T-cell (primary cell): ENCODE measurements at regions not wholly inside any gene's neighbourhood (a gene's known extent, or its start where the extent isn't known, plus 50 kb on each side); places are given as distances from the start of the nearest gene placed in this dataset.

Experiments
- ATAC-seq, 4 experiments: fragments of 200-7000 bp in 3 of 4; fragments of 150-1000 bp in 1 of 4; cut with Tn5 transposase; replicated peaks in 1 of 4; 1 replicate in 3 of 4; 2 replicates in 1 of 4; pipeline ENCODE4 v1.10.0; 2021; ENCODE audit warnings: moderate library complexity in 3 of 4, mild to moderate bottlenecking in 2 of 4, moderate number of reproducible peaks in 1 of 4
- CTCF ChIA-PET, 2 donors: fragments of 300-600 bp; sonication (Branson Sonifier 250); formaldehyde crosslinking; loops; one replicate each; lab custom pipeline; 2022; ENCODE audit warnings: antibody characterized with exemption in 2 of 2; lab: Charles Lee
- POLR2A ChIA-PET, 2 donors: fragments of 300-600 bp; sonication (Branson Sonifier 250); formaldehyde crosslinking; loops; one replicate each; lab custom pipeline; 2022; ENCODE audit warnings: antibody characterized with exemption in 2 of 2; lab: Charles Lee
- DNase-seq, 35 experiments: peaks; one replicate each; pipeline versions ENCODE4 v3.0.0 to v3.0.0-alpha.2; 2013 to 2023
- H3K27ac ChIP-seq: one replicate; pipeline ENCODE4 v1.5.1; 2013; ENCODE audit warnings: low read length
- H3K27me3 ChIP-seq, 2 experiments: replicated peaks in 1 of 2; 1 replicate in 1 of 2; 2 replicates in 1 of 2; pipeline versions ENCODE4 v1.6.1 to v1.7.0; 2013; ENCODE audit warnings: low read length in 1 of 2, mixed read lengths in 1 of 2; ENCODE audit not compliant: control insufficient read depth in 2 of 2, insufficient read depth in 2 of 2; ENCODE audit errors: extremely low read depth in 1 of 2
- H3K36me3 ChIP-seq, 2 donors: 1 replicate in 1 of 2; 2 replicates in 1 of 2; pipeline versions ENCODE4 v1.6.1 to v1.7.0; 2013; ENCODE audit warnings: low read length in 1 of 2; ENCODE audit not compliant: control insufficient read depth in 2 of 2, insufficient read depth in 1 of 2; ENCODE audit errors: extremely low read depth in 1 of 2
- H3K4me1 ChIP-seq, 2 experiments: 1 replicate in 1 of 2; 2 replicates in 1 of 2; pipeline versions ENCODE4 v1.6.1 to v1.7.0; 2013; ENCODE audit warnings: low read length in 2 of 2, mixed read lengths in 1 of 2; ENCODE audit not compliant: insufficient read depth in 2 of 2, control insufficient read depth in 1 of 2; ENCODE audit errors: extremely low read depth in 1 of 2
- H3K4me3 ChIP-seq, 2 donors: 1 replicate in 1 of 2; 2 replicates in 1 of 2; pipeline versions ENCODE4 v1.5.1 to v1.7.0; 2013; ENCODE audit warnings: mild to moderate bottlenecking in 2 of 2, low read length in 1 of 2, moderate library complexity in 1 of 2; ENCODE audit not compliant: control insufficient read depth in 1 of 2; ENCODE audit errors: extremely low read depth in 1 of 2
- H3K9me3 ChIP-seq: 2 replicates; pipeline ENCODE4 v1.7.0; 2013
- H3K27ac Mint-ChIP-seq, 2 donors: one replicate each; pipeline ENCODE4 v1.8.0; 2020 to 2021; ENCODE audit warnings: mild to moderate bottlenecking in 2 of 2, mixed read lengths in 2 of 2
- H3K27me3 Mint-ChIP-seq, 2 donors: one replicate each; pipeline ENCODE4 v1.8.0; 2021 to 2022; ENCODE audit warnings: mixed read lengths in 2 of 2
- H3K36me3 Mint-ChIP-seq: one replicate; pipeline ENCODE4 v1.8.0; 2021; ENCODE audit warnings: mixed read lengths
- H3K4me1 Mint-ChIP-seq, 3 donors: one replicate each; pipeline ENCODE4 v1.8.0; 2020 to 2022; ENCODE audit warnings: mixed read lengths in 3 of 3, mild to moderate bottlenecking in 1 of 3
- H3K4me3 Mint-ChIP-seq, 3 donors: one replicate each; pipeline ENCODE4 v1.8.0; 2020 to 2022; ENCODE audit warnings: mild to moderate bottlenecking in 3 of 3, mixed read lengths in 3 of 3, moderate library complexity in 3 of 3
- H3K9me3 Mint-ChIP-seq, 3 donors: one replicate each; pipeline ENCODE4 v1.8.0; 2020 to 2022; ENCODE audit warnings: mixed read lengths in 3 of 3
- WGBS: methylation state at CpG from one replicate; pipeline ENCODE4 v1.1.5; 2013; ENCODE audit warnings: missing lambda C conversion rate; ENCODE audit not compliant: insufficient coverage; 5-methylcytosine and 5-hydroxymethylcytosine counted together

DNA sequence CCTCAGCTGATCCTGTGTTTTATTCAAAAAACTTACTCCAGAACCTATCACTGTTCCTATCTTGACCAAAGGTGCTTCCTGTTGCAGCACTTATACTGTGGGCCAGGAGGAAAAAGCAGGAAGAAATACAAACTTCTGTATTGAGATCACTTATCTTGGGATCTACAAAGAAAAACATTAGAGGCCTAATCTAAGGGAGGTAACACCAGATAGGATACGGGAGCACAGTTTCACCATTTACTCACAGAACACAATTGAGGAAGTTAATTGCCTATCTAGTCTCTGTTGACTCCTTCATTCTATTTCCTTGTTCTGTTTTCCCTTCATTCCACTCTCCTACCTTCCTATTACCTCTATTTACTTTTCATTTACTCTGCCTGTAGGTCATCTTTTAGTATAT is 287.2 kb upstream of the LINC00305 start:
- Histone ChIP-seq H3K9me3 (no peaks in the 10 kb centered on the region), H3K36me3 (no peaks in the 10 kb centered on the region), H3K27me3 (no peaks in the 10 kb centered on the region), H3K4me1 (no peaks in the 10 kb centered on the region), H3K4me3 (no peak overlapping the region), H3K27ac (no peak overlapping the region)
- H3K36me3 Mint-ChIP-seq, result no peaks in the 10 kb centered on the region
- ChIA-PET CTCF (no interaction called here), POLR2A (no interaction called here)
- H3K4me3 Mint-ChIP-seq, result no peak overlapping the region
- no peak for DNase-seq
- H3K27me3 Mint-ChIP-seq, result no peaks in the 10 kb centered on the region
- WGBS, result 57% methylated on average over 1 of the region's 1 CpG
- no peak overlapping the region for H3K27ac Mint-ChIP-seq
- H3K4me1 Mint-ChIP-seq, result no peaks in the 10 kb centered on the region
- no peak for ATAC-seq
- peaks cover 13 to 34% (median 23%) of the 10 kb centered on the region in 3 donors for H3K9me3 Mint-ChIP-seq

DNA sequence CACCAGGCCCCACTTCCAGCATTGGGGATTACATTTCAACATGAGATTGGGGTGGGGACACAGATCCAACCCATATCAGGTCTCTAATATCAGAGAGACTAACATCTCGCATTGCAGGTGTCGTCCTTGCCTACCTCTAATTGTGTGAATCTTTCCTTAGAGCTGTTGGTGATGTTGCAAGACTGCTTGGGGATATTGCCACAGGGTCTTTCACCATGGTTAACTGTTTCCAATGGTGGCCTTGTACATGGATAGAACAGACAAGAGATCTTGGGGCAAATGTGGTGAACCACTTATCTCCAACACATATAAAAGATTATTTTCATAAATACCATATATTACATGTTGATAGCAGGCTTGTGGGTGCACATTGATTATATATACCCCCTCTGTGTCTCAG is 270.3 kb upstream of the LINC00305 start:
- no peak overlapping the region for H3K27ac Mint-ChIP-seq
- no peaks in the 10 kb centered on the region for H3K4me1 Mint-ChIP-seq
- no CpG with 5 or more reads among the region's 2 CpGs for WGBS
- no peak for ATAC-seq
- Histone ChIP-seq H3K4me1 (no peaks in the 10 kb centered on the region), H3K27me3 (no peaks in the 10 kb centered on the region), H3K27ac (no peak overlapping the region), H3K36me3 (no peaks in the 10 kb centered on the region), H3K9me3 (no peaks in the 10 kb centered on the region), H3K4me3 (no peak overlapping the region)
- no peaks in the 10 kb centered on the region for H3K36me3 Mint-ChIP-seq
- CTCF ChIA-PET, result no interaction called here
- H3K9me3 Mint-ChIP-seq, result peaks cover 6 to 7% (median 6%) of the 10 kb centered on the region in 3 donors
- POLR2A ChIA-PET, result no interaction called here
- no peak overlapping the region for H3K4me3 Mint-ChIP-seq
- no peak for DNase-seq
- no peaks in the 10 kb centered on the region for H3K27me3 Mint-ChIP-seq

DNA sequence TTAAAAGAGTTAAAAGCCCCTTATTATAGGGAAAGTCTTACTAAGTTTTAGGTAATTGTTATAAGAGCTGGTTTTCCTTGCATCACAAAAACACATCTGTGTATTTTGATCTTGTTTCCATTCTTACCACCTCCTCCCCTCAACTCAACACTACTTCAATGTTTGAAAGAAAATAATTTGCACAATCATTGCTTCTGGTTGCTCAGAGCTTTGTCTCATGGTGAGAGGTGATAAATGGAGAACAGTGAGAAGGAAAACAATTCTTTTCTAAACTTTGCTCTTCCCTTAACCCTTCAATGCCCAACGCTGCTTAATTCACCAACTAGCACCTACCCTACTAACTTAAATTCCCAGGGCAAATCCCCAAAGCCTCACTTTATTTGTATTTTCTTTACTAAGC is 268.1 kb upstream of the LINC00305 start:
- WGBS, result no CpG with 5 or more reads among the region's 1 CpG

DNA sequence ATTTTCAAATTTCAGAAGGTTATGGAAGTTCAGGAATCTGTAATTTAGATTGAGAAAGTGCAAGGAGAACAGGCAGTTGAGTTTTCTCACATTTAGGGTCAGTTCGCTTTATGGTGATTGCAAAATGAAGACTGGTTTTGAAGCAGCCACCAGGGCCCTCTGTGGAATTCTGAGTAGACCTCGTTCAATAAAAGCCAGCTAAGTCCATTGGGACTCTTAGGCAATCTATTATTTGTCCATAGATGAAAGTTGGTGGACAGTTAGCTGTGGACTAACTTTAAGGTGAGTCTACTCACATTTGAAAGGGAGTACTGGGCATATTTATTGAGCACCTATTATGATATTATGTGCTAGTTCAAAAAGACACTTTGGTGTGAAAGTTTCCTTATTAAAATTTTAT is 266.3 kb upstream of the LINC00305 start:
- Histone ChIP-seq H3K27ac (no peak overlapping the region), H3K4me3 (no peak overlapping the region), H3K36me3 (no peaks in the 10 kb centered on the region), H3K27me3 (no peaks in the 10 kb centered on the region), H3K9me3 (no peaks in the 10 kb centered on the region), H3K4me1 (no peaks in the 10 kb centered on the region)
- no peak overlapping the region for H3K4me3 Mint-ChIP-seq
- H3K36me3 Mint-ChIP-seq, result no peaks in the 10 kb centered on the region
- no peaks in the 10 kb centered on the region for H3K27me3 Mint-ChIP-seq
- no peaks in the 10 kb centered on the region for H3K4me1 Mint-ChIP-seq
- ChIA-PET POLR2A (interaction anchor here in 1 of 2 donors (0.6 kb wide), 1 partner anchor 15 kb away, joined by 3 read pairs; no protein-coding TSS in a partner anchor), CTCF (no interaction called here)
- no peak overlapping the region for H3K27ac Mint-ChIP-seq
- 75% methylated on average over 2 of the region's 2 CpGs for WGBS
- no peak for ATAC-seq
- H3K9me3 Mint-ChIP-seq, result peaks cover 6 to 13% (median 6%) of the 10 kb centered on the region in 3 donors
- DNase-seq, result no peak

More for the DNA sequence above, 268.1 kb upstream of the LINC00305 start:
- H3K4me1 Mint-ChIP-seq, result no peaks in the 10 kb centered on the region
- no peak overlapping the region for H3K4me3 ChIP-seq
- no peak overlapping the region for H3K4me3 Mint-ChIP-seq
- DNase-seq (no peak), ATAC-seq (no peak)
- no peak overlapping the region for H3K27ac ChIP-seq
- POLR2A ChIA-PET, result no interaction called here
- H3K36me3 Mint-ChIP-seq, result no peaks in the 10 kb centered on the region
- H3K27me3 Mint-ChIP-seq, result no peaks in the 10 kb centered on the region
- H3K4me1 ChIP-seq, result no peaks in the 10 kb centered on the region
- no peaks in the 10 kb centered on the region for H3K36me3 ChIP-seq
- H3K9me3 ChIP-seq, result no peaks in the 10 kb centered on the region
- no peaks in the 10 kb centered on the region for H3K27me3 ChIP-seq
- H3K9me3 Mint-ChIP-seq, result peaks cover 6 to 13% (median 6%) of the 10 kb centered on the region in 3 donors
- CTCF ChIA-PET, result no interaction called here
- no peak overlapping the region for H3K27ac Mint-ChIP-seq

DNA sequence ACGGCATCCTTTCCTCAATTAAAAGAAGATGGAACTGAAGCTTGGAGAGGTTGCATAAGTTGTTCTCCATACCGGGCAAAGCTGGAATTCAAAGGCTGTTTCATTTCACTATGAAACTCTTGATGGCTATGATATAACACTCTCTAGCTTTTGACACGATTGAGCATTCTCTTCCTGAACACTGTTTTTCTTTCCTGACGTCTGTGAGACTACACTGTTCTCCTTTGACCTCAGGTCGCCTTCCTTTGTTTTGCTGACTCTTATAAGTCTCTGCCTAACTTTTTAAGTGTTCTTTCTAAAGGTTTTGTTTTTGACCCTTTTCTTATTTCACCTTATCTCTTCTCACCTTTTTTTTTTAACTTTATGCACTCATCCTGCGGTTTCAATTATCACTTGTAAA is 261.8 kb upstream of the LINC00305 start:
- Histone ChIP-seq H3K27me3 (no peaks in the 10 kb centered on the region), H3K36me3 (no peaks in the 10 kb centered on the region), H3K4me1 (no peaks in the 10 kb centered on the region), H3K9me3 (no peaks in the 10 kb centered on the region), H3K4me3 (no peak overlapping the region), H3K27ac (no peak overlapping the region)
- Mint-ChIP-seq H3K27ac (no peak overlapping the region), H3K4me3 (no peak overlapping the region), H3K27me3 (no peaks in the 10 kb centered on the region), H3K36me3 (no peaks in the 10 kb centered on the region), H3K4me1 (no peaks in the 10 kb centered on the region), H3K9me3 (peaks cover 0 to 10% (median 1%) of the 10 kb centered on the region in 3 donors)
- CTCF ChIA-PET, result no interaction called here
- POLR2A ChIA-PET, result no interaction called here
- DNase-seq (no peak), ATAC-seq (no peak)
- WGBS, result 63% methylated on average over 3 of the region's 6 CpGs

DNA sequence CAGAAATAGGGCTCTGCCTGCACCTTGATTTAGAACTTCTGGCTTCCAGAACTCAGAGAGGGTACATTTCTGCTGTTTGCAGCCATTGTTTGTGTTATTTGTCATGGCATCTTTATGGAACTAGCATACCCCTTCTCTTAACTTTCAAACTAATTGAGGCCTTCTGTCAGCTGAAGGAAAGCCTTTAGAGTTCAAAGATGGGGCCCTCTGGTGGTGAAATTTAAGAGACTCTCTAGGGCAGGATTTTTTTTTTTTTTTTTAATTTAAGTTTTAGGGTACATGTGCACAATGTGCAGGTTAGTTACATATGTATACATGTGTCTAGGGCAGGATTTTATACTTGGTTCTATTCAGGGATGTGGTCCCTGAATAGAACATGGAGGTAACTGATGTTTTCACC is 260.6 kb upstream of the LINC00305 start:
- no peak overlapping the region for H3K27ac Mint-ChIP-seq
- peaks cover 0 to 10% (median 0%) of the 10 kb centered on the region in 3 donors for H3K9me3 Mint-ChIP-seq
- ChIA-PET POLR2A (no interaction called here), CTCF (no interaction called here)
- DNase-seq (no peak), ATAC-seq (no peak)
- no peaks in the 10 kb centered on the region for H3K36me3 ChIP-seq
- H3K36me3 Mint-ChIP-seq, result no peaks in the 10 kb centered on the region
- no peaks in the 10 kb centered on the region for H3K27me3 ChIP-seq
- H3K27me3 Mint-ChIP-seq, result no peaks in the 10 kb centered on the region
- no peaks in the 10 kb centered on the region for H3K4me1 Mint-ChIP-seq
- no peak overlapping the region for H3K4me3 Mint-ChIP-seq
- H3K9me3 ChIP-seq, result no peaks in the 10 kb centered on the region
- no peak overlapping the region for H3K4me3 ChIP-seq
- no peak overlapping the region for H3K27ac ChIP-seq
- H3K4me1 ChIP-seq, result no peaks in the 10 kb centered on the region

DNA sequence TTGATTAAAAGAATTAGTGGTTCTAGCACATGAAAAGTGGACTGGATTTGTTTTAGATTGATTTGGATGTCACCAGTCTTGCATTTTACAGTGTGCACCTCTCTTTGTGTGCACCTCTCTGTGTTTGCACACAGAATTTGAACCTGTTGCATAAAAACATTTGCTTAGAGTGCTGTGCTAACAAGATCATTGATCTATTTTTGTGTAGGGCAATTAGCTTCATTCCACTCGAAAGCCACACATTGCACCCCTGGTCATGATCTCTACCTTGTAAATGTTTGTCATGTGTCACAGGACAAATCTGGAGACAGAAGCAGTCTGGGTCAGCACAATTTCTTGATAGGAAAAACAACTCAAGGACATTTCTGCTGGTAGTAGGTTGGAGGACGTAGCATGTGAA is 258.7 kb upstream of the LINC00305 start:
- H3K36me3 ChIP-seq, result no peaks in the 10 kb centered on the region
- H3K27me3 Mint-ChIP-seq, result no peaks in the 10 kb centered on the region
- H3K27me3 ChIP-seq, result no peaks in the 10 kb centered on the region
- H3K4me1 Mint-ChIP-seq, result no peaks in the 10 kb centered on the region
- WGBS, result 67% methylated on average over 1 of the region's 2 CpGs
- H3K9me3 Mint-ChIP-seq, result no peaks in the 10 kb centered on the region
- H3K4me3 Mint-ChIP-seq, result no peak overlapping the region
- no peak for ATAC-seq
- H3K4me3 ChIP-seq, result no peak overlapping the region
- no peak overlapping the region for H3K27ac ChIP-seq
- ChIA-PET CTCF (no interaction called here), POLR2A (no interaction called here)
- H3K36me3 Mint-ChIP-seq, result no peaks in the 10 kb centered on the region
- H3K4me1 ChIP-seq, result no peaks in the 10 kb centered on the region
- H3K9me3 ChIP-seq, result no peaks in the 10 kb centered on the region
- H3K27ac Mint-ChIP-seq, result no peak overlapping the region
- no peak for DNase-seq
